ENCODE measurements at regions not wholly inside any gene's neighbourhood (a gene's known extent, or its start where the extent isn't known, plus 50 kb on each side); places are given as distances from the start of the nearest gene placed in this dataset.

DNA sequence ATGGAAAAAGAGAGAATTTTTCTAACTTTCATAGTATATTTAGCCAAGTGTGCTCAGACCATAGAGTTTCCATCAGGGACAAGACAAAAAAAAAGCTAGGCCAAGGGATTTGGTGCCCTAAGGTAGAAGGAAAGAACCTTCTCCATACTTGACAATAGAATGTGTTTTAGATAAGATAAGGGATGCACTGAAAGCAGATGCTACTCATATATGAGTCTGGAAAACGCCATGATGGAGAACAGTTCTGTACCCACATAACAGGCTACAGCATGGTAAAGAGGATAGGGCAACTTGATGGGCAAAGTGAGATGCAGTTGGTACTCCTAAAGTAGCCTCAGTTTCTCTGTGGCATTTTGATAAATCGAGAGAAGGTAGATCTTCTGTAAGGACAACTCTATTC lies 216.4 kb upstream of the NECTIN3 start:
- H3K36me3 Mint-ChIP-seq (ENCODE audit: unreplicated experiment) = no peaks in the 10 kb centered on the region
- no peaks in the 10 kb centered on the region for H3K27me3 Mint-ChIP-seq (ENCODE audit: unreplicated experiment)
- H3K4me1 Mint-ChIP-seq (ENCODE audit: low read depth, unreplicated experiment) = no peaks in the 10 kb centered on the region
- no peaks in the 10 kb centered on the region for H3K9me3 Mint-ChIP-seq (ENCODE audit: unreplicated experiment)
- H3K4me3 Mint-ChIP-seq (ENCODE audit: unreplicated experiment) = no peak overlapping the region
- TF ChIP-seq, protein P1, sequence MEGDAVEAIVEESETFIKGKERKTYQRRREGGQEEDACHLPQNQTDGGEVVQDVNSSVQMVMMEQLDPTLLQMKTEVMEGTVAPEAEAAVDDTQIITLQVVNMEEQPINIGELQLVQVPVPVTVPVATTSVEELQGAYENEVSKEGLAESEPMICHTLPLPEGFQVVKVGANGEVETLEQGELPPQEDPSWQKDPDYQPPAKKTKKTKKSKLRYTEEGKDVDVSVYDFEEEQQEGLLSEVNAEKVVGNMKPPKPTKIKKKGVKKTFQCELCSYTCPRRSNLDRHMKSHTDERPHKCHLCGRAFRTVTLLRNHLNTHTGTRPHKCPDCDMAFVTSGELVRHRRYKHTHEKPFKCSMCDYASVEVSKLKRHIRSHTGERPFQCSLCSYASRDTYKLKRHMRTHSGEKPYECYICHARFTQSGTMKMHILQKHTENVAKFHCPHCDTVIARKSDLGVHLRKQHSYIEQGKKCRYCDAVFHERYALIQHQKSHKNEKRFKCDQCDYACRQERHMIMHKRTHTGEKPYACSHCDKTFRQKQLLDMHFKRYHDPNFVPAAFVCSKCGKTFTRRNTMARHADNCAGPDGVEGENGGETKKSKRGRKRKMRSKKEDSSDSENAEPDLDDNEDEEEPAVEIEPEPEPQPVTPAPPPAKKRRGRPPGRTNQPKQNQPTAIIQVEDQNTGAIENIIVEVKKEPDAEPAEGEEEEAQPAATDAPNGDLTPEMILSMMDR (IDR thresholded peaks at IDR 0.05; ENCODE audit: partially characterized antibody, unreplicated experiment) = no peak
- H3K27ac Mint-ChIP-seq (ENCODE audit: unreplicated experiment) = no peak overlapping the region
- no peak for DNase-seq

DNA sequence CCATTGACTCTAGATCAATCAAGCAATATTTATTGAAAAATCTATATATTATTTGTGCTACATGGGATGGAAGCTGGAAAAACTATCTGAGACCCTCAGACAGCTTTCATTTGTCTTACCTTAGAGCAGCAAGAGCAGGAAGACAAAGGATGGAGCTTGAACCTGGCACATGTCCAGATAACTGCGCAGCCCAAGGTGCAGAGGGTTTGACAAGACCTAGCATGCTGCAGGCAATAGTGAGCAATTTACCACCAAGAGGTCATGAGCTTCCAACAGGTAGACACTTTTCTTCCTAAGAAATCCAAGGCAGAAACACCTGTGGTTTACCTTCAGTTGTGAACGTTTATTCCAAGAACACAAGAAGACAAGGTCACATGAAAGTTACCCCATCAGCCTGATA lies 214.7 kb upstream of the NECTIN3 start:
- Mint-ChIP-seq H3K4me1 (ENCODE audit: low read depth, unreplicated experiment) (no peaks in the 10 kb centered on the region), H3K4me3 (ENCODE audit: unreplicated experiment) (no peak overlapping the region), H3K36me3 (ENCODE audit: unreplicated experiment) (no peaks in the 10 kb centered on the region), H3K27me3 (ENCODE audit: unreplicated experiment) (no peaks in the 10 kb centered on the region), H3K9me3 (ENCODE audit: unreplicated experiment) (no peaks in the 10 kb centered on the region), H3K27ac (ENCODE audit: unreplicated experiment) (no peak overlapping the region)
- TF ChIP-seq, protein P1 (IDR thresholded peaks at IDR 0.05; ENCODE audit: partially characterized antibody, unreplicated experiment) = no peak
- no peak for DNase-seq

- Mint-ChIP-seq H3K4me3 (ENCODE audit: unreplicated experiment) (no peak overlapping the region), H3K4me1 (ENCODE audit: low read depth, unreplicated experiment) (no peaks in the 10 kb centered on the region), H3K27me3 (ENCODE audit: unreplicated experiment) (no peaks in the 10 kb centered on the region), H3K36me3 (ENCODE audit: unreplicated experiment) (no peaks in the 10 kb centered on the region), H3K27ac (ENCODE audit: unreplicated experiment) (no peak overlapping the region), H3K9me3 (ENCODE audit: unreplicated experiment) (no peaks in the 10 kb centered on the region)
- TF ChIP-seq, protein P1 (IDR thresholded peaks at IDR 0.05; ENCODE audit: partially characterized antibody, unreplicated experiment) = no peak
- no peak for DNase-seq
Observed at GRCh38 chr3:110858549-110858948, 213.1 kb upstream of the NECTIN3 start.

DNA sequence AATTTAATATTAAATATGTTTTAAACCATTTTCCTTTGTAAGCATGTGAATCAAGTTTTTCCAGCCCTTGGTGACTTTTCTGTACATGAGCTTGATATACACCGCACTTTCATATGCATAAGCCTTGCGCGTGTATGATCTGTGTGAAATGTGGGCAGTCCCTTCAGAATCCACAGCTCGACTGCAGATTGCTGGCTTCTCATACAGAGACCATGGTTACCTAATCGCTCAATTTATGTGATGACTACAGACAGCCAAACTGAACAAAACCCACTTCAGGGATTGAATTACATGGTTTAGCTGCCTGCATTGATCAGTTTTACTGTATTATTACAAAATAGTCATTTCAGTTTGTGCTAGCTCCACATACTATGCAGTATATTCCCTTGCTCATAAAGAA lies 212.3 kb upstream of the NECTIN3 start:
- H3K27ac Mint-ChIP-seq (ENCODE audit: unreplicated experiment) = no peak overlapping the region
- no peak for DNase-seq
- H3K4me1 Mint-ChIP-seq (ENCODE audit: low read depth, unreplicated experiment) = no peaks in the 10 kb centered on the region
- TF ChIP-seq, protein P1 (IDR thresholded peaks at IDR 0.05; ENCODE audit: partially characterized antibody, unreplicated experiment) = no peak
- H3K36me3 Mint-ChIP-seq (ENCODE audit: unreplicated experiment) = no peaks in the 10 kb centered on the region
- H3K4me3 Mint-ChIP-seq (ENCODE audit: unreplicated experiment) = no peak overlapping the region
- no peaks in the 10 kb centered on the region for H3K27me3 Mint-ChIP-seq (ENCODE audit: unreplicated experiment)
- no peaks in the 10 kb centered on the region for H3K9me3 Mint-ChIP-seq (ENCODE audit: unreplicated experiment)

GRCh38 chr3:110859993-110860392 lies 211.6 kb upstream of the NECTIN3 start:
- Mint-ChIP-seq H3K27ac (ENCODE audit: unreplicated experiment) (no peak overlapping the region), H3K4me1 (ENCODE audit: low read depth, unreplicated experiment) (no peaks in the 10 kb centered on the region), H3K27me3 (ENCODE audit: unreplicated experiment) (no peaks in the 10 kb centered on the region), H3K9me3 (ENCODE audit: unreplicated experiment) (no peaks in the 10 kb centered on the region), H3K36me3 (ENCODE audit: unreplicated experiment) (no peaks in the 10 kb centered on the region), H3K4me3 (ENCODE audit: unreplicated experiment) (no peak overlapping the region)
- no peak for DNase-seq
- TF ChIP-seq, protein P1 (IDR thresholded peaks at IDR 0.05; ENCODE audit: partially characterized antibody, unreplicated experiment) = no peak
